ENCODE measurements at regions not wholly inside any gene's neighbourhood (a gene's known extent, or its start where the extent isn't known, plus 50 kb on each side); places are given as distances from the start of the nearest gene placed in this dataset.

DNA sequence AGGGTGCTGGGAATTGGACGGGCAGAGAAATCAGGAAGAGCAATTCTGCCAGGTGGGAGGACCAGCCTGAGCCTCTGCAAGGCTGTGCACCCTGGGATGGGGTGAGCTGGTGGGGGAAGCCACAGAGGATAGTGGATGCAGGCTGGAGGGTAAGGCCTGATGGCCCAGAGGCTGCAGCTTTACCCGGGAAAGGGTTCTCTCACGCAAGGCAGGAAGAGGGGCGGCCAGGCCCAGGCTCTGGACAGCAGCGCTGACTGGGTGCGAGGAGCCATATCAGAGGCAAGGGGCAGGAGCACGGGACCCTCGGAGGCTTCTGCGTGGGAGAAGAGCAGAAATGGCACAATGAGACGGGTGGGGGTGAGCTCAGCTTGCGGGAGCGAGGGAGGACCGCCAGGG is 104.6 kb downstream of the SOX1 start:
- Mint-ChIP-seq H3K9me3 (ENCODE audit: low read depth, unreplicated experiment) (peaks cover 8% of the 10 kb centered on the region), H3K27me3 (ENCODE audit: unreplicated experiment) (no peaks in the 10 kb centered on the region), H3K4me3 (ENCODE audit: low read depth, unreplicated experiment) (no peak overlapping the region), H3K27ac (ENCODE audit: unreplicated experiment) (no peak overlapping the region), H3K4me1 (ENCODE audit: low read depth, unreplicated experiment) (no peaks in the 10 kb centered on the region), H3K36me3 (ENCODE audit: insufficient read depth, unreplicated experiment) (no peaks in the 10 kb centered on the region)
- intact Hi-C loops (cut with micrococcal nuclease; ENCODE audit: unreplicated experiment), result no loop called here
- TF ChIP-seq, protein P1, sequence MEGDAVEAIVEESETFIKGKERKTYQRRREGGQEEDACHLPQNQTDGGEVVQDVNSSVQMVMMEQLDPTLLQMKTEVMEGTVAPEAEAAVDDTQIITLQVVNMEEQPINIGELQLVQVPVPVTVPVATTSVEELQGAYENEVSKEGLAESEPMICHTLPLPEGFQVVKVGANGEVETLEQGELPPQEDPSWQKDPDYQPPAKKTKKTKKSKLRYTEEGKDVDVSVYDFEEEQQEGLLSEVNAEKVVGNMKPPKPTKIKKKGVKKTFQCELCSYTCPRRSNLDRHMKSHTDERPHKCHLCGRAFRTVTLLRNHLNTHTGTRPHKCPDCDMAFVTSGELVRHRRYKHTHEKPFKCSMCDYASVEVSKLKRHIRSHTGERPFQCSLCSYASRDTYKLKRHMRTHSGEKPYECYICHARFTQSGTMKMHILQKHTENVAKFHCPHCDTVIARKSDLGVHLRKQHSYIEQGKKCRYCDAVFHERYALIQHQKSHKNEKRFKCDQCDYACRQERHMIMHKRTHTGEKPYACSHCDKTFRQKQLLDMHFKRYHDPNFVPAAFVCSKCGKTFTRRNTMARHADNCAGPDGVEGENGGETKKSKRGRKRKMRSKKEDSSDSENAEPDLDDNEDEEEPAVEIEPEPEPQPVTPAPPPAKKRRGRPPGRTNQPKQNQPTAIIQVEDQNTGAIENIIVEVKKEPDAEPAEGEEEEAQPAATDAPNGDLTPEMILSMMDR (IDR thresholded peaks at IDR 0.05; ENCODE audit: unreplicated experiment), result no peak
- no peak for DNase-seq
- CTCF ChIA-PET, result no interaction called here
- no TSS peak for BruUV-seq (replicated peaks)

DNA sequence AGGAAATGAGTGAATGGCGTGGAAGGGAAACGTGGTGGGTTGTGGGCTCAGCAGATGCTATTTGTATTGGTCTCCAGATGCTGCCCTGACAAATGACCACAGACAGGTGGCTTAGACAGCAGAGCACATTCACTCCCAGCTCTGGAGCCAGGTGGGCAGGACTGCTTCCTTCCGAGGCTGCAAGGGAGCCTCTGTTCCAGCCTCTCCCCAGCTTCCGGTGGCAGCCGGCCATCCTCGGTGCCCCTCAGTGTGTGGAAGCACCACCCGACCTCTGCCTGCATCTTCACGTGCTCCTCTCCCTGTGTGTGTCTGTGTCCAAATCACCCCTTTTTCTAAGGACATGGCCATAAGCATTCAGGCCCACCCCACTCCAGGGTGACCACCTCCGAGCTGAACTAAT is 105.1 kb downstream of the SOX1 start:
- intact Hi-C loops (cut with micrococcal nuclease; ENCODE audit: unreplicated experiment), result no loop called here
- Mint-ChIP-seq H3K4me3 (ENCODE audit: low read depth, unreplicated experiment) (no peak overlapping the region), H3K27me3 (ENCODE audit: unreplicated experiment) (no peaks in the 10 kb centered on the region), H3K4me1 (ENCODE audit: low read depth, unreplicated experiment) (no peaks in the 10 kb centered on the region), H3K9me3 (ENCODE audit: low read depth, unreplicated experiment) (peaks cover 8% of the 10 kb centered on the region), H3K27ac (ENCODE audit: unreplicated experiment) (no peak overlapping the region), H3K36me3 (ENCODE audit: insufficient read depth, unreplicated experiment) (no peaks in the 10 kb centered on the region)
- TF ChIP-seq, protein P1 (IDR thresholded peaks at IDR 0.05; ENCODE audit: unreplicated experiment), result no peak
- no TSS peak for BruUV-seq (replicated peaks)
- no peak for DNase-seq
- CTCF ChIA-PET, result no interaction called here

DNA sequence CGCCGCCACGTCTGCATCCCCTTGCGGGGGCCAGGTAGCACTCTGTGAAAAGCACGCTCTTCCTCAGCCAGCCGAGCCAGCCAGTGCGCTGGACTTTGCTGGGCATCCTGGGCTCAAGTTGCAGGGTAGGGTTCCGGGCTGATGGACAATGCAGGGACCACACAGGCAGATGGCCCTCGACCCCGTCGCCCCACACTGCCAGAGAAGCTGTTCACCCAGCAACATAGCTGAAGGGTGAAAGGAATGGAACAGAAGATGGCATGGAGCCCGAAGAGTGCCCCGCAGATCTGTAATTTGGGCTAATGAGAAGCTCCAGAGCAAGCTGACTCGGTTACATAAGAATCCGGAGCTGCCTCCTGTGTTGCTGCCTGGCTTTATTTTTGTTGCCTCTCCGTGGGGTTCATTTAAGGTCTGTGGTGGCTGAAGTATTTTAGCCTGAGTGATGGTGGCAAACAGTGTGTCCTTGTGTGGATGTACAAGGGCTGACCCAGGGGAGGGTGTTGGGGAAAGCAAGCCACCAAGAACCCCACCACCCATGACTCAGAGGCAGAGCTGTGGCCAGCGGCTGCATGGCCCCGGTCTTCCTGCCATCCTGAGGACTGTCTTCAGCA is 105.8 kb downstream of the SOX1 start:
- BruUV-seq (replicated peaks), result no TSS peak
- Mint-ChIP-seq H3K27me3 (ENCODE audit: unreplicated experiment) (no peaks in the 10 kb centered on the region), H3K9me3 (ENCODE audit: low read depth, unreplicated experiment) (peaks cover 8% of the 10 kb centered on the region), H3K36me3 (ENCODE audit: insufficient read depth, unreplicated experiment) (no peaks in the 10 kb centered on the region), H3K4me1 (ENCODE audit: low read depth, unreplicated experiment) (no peaks in the 10 kb centered on the region), H3K4me3 (ENCODE audit: low read depth, unreplicated experiment) (no peak overlapping the region), H3K27ac (ENCODE audit: unreplicated experiment) (no peak overlapping the region)
- no peak for DNase-seq
- TF ChIP-seq, protein P1 (IDR thresholded peaks at IDR 0.05; ENCODE audit: unreplicated experiment), result no peak
- intact Hi-C loops (cut with micrococcal nuclease; ENCODE audit: unreplicated experiment), result no loop called here
- CTCF ChIA-PET, result no interaction called here

DNA sequence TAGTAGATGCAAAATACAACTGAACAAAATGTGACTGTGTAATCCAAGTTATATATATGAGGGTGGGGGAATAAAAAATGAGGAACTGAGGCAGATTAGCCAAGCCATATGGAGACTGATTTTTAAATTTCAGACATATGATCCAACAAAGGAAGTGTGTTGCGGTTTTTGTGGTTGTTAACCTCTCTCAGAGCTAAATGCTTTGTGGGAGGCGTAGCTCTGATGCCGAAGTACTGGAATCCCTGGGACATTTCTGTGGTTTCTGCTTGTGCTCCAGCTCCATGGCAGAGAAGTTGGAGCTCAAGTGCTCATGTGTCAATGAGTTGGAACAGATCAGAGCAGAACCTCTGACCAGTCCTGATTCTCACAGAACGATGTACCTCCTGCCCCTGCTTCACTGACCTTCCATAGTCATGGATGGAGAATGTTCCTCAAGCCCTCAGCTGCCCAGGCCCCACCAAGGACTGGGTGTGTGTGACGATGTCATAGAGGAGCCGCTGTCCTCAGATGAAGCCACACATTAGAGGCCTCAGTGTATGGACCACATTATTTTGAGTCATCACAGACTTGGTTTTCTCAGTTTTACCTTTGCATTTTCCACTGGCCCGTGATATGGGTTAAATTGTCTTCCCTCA is 107.6 kb downstream of the SOX1 start:
- no TSS peak for BruUV-seq (replicated peaks)
- CTCF ChIA-PET, result no interaction called here
- H3K27ac Mint-ChIP-seq (ENCODE audit: unreplicated experiment), result no peak overlapping the region
- no peak overlapping the region for H3K4me3 Mint-ChIP-seq (ENCODE audit: low read depth, unreplicated experiment)
- intact Hi-C loops (cut with micrococcal nuclease; ENCODE audit: unreplicated experiment), result no loop called here
- DNase-seq, result no peak
- H3K27me3 Mint-ChIP-seq (ENCODE audit: unreplicated experiment), result no peaks in the 10 kb centered on the region
- peaks cover 5% of the 10 kb centered on the region for H3K9me3 Mint-ChIP-seq (ENCODE audit: low read depth, unreplicated experiment)
- TF ChIP-seq, protein P1 (IDR thresholded peaks at IDR 0.05; ENCODE audit: unreplicated experiment), result no peak
- no peaks in the 10 kb centered on the region for H3K4me1 Mint-ChIP-seq (ENCODE audit: low read depth, unreplicated experiment)
- no peaks in the 10 kb centered on the region for H3K36me3 Mint-ChIP-seq (ENCODE audit: insufficient read depth, unreplicated experiment)

Data from Calu3 (cell line).